ENCODE measurements at regions not wholly inside any gene's neighbourhood (a gene's known extent, or its start where the extent isn't known, plus 50 kb on each side); places are given as distances from the start of the nearest gene placed in this dataset.
A peak's percentile ranks its signal among the peaks of the same experiment; 100 is the strongest.

DNA sequence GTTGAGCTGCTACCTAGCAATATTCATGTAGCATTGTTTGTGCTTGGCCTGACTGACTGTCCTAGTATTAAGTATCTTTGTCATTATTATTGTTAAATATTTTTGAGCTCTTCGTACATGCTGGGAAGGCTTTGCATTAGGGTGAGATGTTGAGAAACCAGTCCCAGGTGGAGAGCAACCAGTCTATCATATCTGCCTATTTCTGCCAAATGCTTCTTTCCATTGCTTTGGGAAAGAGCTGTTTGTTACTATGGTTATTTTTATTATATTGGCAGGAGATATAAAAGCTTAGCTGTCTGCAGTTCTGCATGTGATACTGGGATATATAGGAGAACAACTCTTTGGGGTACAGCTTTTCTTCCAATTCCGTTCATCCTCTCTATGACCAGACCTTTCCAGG is 85.1 kb downstream of the CLDN17 start:
- no peaks in the 10 kb centered on the region for H3K27me3 Mint-ChIP-seq (ENCODE audit: low read depth, unreplicated experiment)
- Histone ChIP-seq H3K4me1 (ENCODE audit: insufficient read depth, low read length) (no peaks in the 10 kb centered on the region), H3K27ac (ENCODE audit: low read depth, low read length) (no peak overlapping the region), H2AFZ (ENCODE audit: low read depth, low read length) (no peak overlapping the region), H3K4me2 (ENCODE audit: low read length) (no peak overlapping the region), H3K27me3 (ENCODE audit: insufficient read depth, low read length) (no peaks in the 10 kb centered on the region), H4K20me1 (ENCODE audit: insufficient read depth, low read length) (no peaks in the 10 kb centered on the region), H3K36me3 (ENCODE audit: insufficient read depth, low read length) (no peaks in the 10 kb centered on the region), H3K79me2 (ENCODE audit: insufficient read depth, low read length) (no peaks in the 10 kb centered on the region), H3K9me3 (ENCODE audit: insufficient read depth, low read depth, low read length) (no peaks in the 10 kb centered on the region), H3K9ac (ENCODE audit: low read length) (no peak overlapping the region), H3K4me3 (ENCODE audit: insufficient read depth, low read depth, low read length) (no peak overlapping the region)
- DNase-seq (ENCODE audit: low read depth) (no peak), FAIRE-seq (no peak)
- H3K4me1 Mint-ChIP-seq (ENCODE audit: low read depth, unreplicated experiment): no peaks in the 10 kb centered on the region
- TF ChIP-seq, protein P1, sequence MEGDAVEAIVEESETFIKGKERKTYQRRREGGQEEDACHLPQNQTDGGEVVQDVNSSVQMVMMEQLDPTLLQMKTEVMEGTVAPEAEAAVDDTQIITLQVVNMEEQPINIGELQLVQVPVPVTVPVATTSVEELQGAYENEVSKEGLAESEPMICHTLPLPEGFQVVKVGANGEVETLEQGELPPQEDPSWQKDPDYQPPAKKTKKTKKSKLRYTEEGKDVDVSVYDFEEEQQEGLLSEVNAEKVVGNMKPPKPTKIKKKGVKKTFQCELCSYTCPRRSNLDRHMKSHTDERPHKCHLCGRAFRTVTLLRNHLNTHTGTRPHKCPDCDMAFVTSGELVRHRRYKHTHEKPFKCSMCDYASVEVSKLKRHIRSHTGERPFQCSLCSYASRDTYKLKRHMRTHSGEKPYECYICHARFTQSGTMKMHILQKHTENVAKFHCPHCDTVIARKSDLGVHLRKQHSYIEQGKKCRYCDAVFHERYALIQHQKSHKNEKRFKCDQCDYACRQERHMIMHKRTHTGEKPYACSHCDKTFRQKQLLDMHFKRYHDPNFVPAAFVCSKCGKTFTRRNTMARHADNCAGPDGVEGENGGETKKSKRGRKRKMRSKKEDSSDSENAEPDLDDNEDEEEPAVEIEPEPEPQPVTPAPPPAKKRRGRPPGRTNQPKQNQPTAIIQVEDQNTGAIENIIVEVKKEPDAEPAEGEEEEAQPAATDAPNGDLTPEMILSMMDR (IDR thresholded peaks at IDR 0.05; ENCODE audit: insufficient read depth, low read depth, low read length): no peak
- TF ChIP-seq EZH2 (IDR thresholded peaks at IDR 0.05; ENCODE audit: insufficient read depth, low read length): no peak
- peaks cover 6% of the 10 kb centered on the region for H3K9me3 Mint-ChIP-seq (ENCODE audit: unreplicated experiment)
- no peak overlapping the region for H3K27ac Mint-ChIP-seq (ENCODE audit: unreplicated experiment)
- no peaks in the 10 kb centered on the region for H3K36me3 Mint-ChIP-seq (ENCODE audit: low read depth, unreplicated experiment)
- H3K4me3 Mint-ChIP-seq (ENCODE audit: unreplicated experiment): no peak overlapping the region

DNA sequence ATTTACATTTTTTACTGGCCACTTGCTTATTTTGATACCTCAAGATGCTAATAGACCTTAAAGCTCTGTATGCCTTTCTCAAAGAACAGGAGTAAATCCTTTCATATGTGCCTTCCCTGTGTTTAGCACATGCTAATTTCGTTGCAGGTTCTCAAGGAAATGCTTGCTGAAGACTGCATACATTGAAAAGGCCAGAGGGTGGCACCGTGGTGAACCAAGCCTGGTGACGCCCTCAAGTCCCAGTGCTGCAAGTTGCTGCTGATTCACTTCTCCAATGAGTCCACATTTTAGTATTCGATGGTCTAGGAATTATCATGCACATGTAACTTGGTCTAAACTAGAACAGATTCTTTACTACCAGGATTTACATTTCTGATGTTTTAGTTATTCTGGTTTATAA is 94.1 kb downstream of the CLDN17 start:
- Histone ChIP-seq H4K20me1 (ENCODE audit: insufficient read depth, low read length) (no peaks in the 10 kb centered on the region), H3K9ac (ENCODE audit: low read length) (no peak overlapping the region), H3K27me3 (ENCODE audit: insufficient read depth, low read length) (no peaks in the 10 kb centered on the region), H3K36me3 (ENCODE audit: insufficient read depth, low read length) (no peaks in the 10 kb centered on the region), H3K9me3 (ENCODE audit: insufficient read depth, low read depth, low read length) (peaks cover 3% of the 10 kb centered on the region), H3K4me2 (ENCODE audit: low read length) (no peak overlapping the region), H3K4me1 (ENCODE audit: insufficient read depth, low read length) (no peaks in the 10 kb centered on the region), H3K27ac (ENCODE audit: low read depth, low read length) (no peak overlapping the region), H3K4me3 (ENCODE audit: insufficient read depth, low read depth, low read length) (no peak overlapping the region), H2AFZ (ENCODE audit: low read depth, low read length) (no peak overlapping the region), H3K79me2 (ENCODE audit: insufficient read depth, low read length) (no peaks in the 10 kb centered on the region)
- no peak overlapping the region for H3K27ac Mint-ChIP-seq (ENCODE audit: unreplicated experiment)
- peaks cover 3% of the 10 kb centered on the region for H3K9me3 Mint-ChIP-seq (ENCODE audit: unreplicated experiment)
- H3K36me3 Mint-ChIP-seq (ENCODE audit: low read depth, unreplicated experiment): no peaks in the 10 kb centered on the region
- DNase-seq (ENCODE audit: low read depth) (no peak), FAIRE-seq (no peak)
- H3K4me1 Mint-ChIP-seq (ENCODE audit: low read depth, unreplicated experiment): no peaks in the 10 kb centered on the region
- H3K27me3 Mint-ChIP-seq (ENCODE audit: low read depth, unreplicated experiment): no peaks in the 10 kb centered on the region
- TF ChIP-seq, protein P1 (IDR thresholded peaks at IDR 0.05; ENCODE audit: insufficient read depth, low read depth, low read length): peak; percentile 14
- TF ChIP-seq EZH2 (IDR thresholded peaks at IDR 0.05; ENCODE audit: insufficient read depth, low read length): no peak
- H3K4me3 Mint-ChIP-seq (ENCODE audit: unreplicated experiment): no peak overlapping the region

DNA sequence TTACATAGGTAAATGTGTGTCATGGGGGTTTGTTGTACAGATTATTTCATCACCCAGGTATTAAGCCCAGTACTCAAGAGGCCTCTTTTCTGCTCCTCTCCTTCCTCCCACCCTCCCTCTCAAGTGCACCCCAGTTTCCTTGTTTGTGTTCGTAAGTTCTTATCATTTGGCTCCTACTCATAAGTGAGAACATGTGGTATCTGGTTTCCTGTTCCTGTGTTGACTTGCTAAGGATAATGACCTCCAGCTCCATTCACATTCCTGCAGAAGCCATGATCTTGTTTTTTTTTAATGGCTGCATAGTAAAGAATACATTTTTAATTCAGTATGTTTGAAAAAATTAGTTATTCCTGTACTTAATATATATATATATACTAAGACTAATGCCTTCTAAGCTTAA is 107.7 kb downstream of the CLDN17 start:
- Histone ChIP-seq H3K9ac (ENCODE audit: low read length) (no peak overlapping the region), H3K9me3 (ENCODE audit: insufficient read depth, low read depth, low read length) (no peaks in the 10 kb centered on the region), H3K27me3 (ENCODE audit: insufficient read depth, low read length) (no peaks in the 10 kb centered on the region), H2AFZ (ENCODE audit: low read depth, low read length) (no peak overlapping the region), H3K4me2 (ENCODE audit: low read length) (no peak overlapping the region), H3K36me3 (ENCODE audit: insufficient read depth, low read length) (no peaks in the 10 kb centered on the region), H4K20me1 (ENCODE audit: insufficient read depth, low read length) (no peaks in the 10 kb centered on the region), H3K79me2 (ENCODE audit: insufficient read depth, low read length) (no peaks in the 10 kb centered on the region), H3K4me1 (ENCODE audit: insufficient read depth, low read length) (no peaks in the 10 kb centered on the region), H3K27ac (ENCODE audit: low read depth, low read length) (no peak overlapping the region), H3K4me3 (ENCODE audit: insufficient read depth, low read depth, low read length) (no peak overlapping the region)
- Mint-ChIP-seq H3K27ac (ENCODE audit: unreplicated experiment) (no peak overlapping the region), H3K4me3 (ENCODE audit: unreplicated experiment) (no peak overlapping the region), H3K36me3 (ENCODE audit: low read depth, unreplicated experiment) (no peaks in the 10 kb centered on the region), H3K27me3 (ENCODE audit: low read depth, unreplicated experiment) (no peaks in the 10 kb centered on the region), H3K4me1 (ENCODE audit: low read depth, unreplicated experiment) (no peaks in the 10 kb centered on the region), H3K9me3 (ENCODE audit: unreplicated experiment) (no peaks in the 10 kb centered on the region)
- DNase-seq (ENCODE audit: low read depth): no peak
- no peak for TF ChIP-seq EZH2 (IDR thresholded peaks at IDR 0.05; ENCODE audit: insufficient read depth, low read length)
- TF ChIP-seq, protein P1 (IDR thresholded peaks at IDR 0.05; ENCODE audit: insufficient read depth, low read depth, low read length): no peak
- no peak for FAIRE-seq

Measured in astrocyte (in vitro differentiated cells and primary cell).